Activated CD8-positive, alpha-beta T cell treated with anti-CD3 and anti-CD28 coated beads, Interleukin-2, amount 10 ng/mL, durations not matched to agents 7 days and 5 days (primary cell): ENCODE measurements at regions not wholly inside any gene's neighbourhood (a gene's known extent, or its start where the extent isn't known, plus 50 kb on each side); places are given as distances from the start of the nearest gene placed in this dataset.
"Not testable (repeated sequence)": the region's sequence is repeated elsewhere in the genome, so short reads cannot be mapped to it uniquely, and the experiment has no call there.

Experiments
- ATAC-seq: fragments of 150-1000 bp; cut with Tn5 transposase; one replicate; pipeline ENCODE4 v1.10.0; 2021; ENCODE audit warnings: moderate library complexity
- CTCF ChIA-PET: fragments of 350-600 bp; sonication (Branson Sonifier 250); formaldehyde crosslinking; loops from one replicate; lab custom pipeline; 2021; ENCODE audit warnings: antibody characterized with exemption; lab: Charles Lee
- POLR2A ChIA-PET: fragments of 350-600 bp; sonication (Branson Sonifier 250); formaldehyde crosslinking; loops from one replicate; lab custom pipeline; 2021; ENCODE audit warnings: antibody characterized with exemption; lab: Charles Lee
- DNase-seq: peaks from one replicate; pipeline ENCODE4 v3.0.0-alpha.2; 2020
- H3K27ac Mint-ChIP-seq: one replicate; pipeline ENCODE4 v1.8.0; 2021; ENCODE audit warnings: mild to moderate bottlenecking, mixed read lengths
- H3K27me3 Mint-ChIP-seq: one replicate; pipeline ENCODE4 v1.8.0; 2021; ENCODE audit warnings: low read depth, mixed read lengths
- H3K36me3 Mint-ChIP-seq: one replicate; pipeline ENCODE4 v1.8.0; 2021; ENCODE audit warnings: low read depth, mixed read lengths
- H3K4me1 Mint-ChIP-seq: one replicate; pipeline ENCODE4 v1.8.0; 2021; ENCODE audit warnings: low read depth, mixed read lengths
- H3K4me3 Mint-ChIP-seq: one replicate; pipeline ENCODE4 v1.8.0; 2021; ENCODE audit warnings: mild to moderate bottlenecking, mixed read lengths
- H3K9me3 Mint-ChIP-seq: one replicate; pipeline ENCODE4 v1.8.0; 2022; ENCODE audit warnings: mixed read lengths; ENCODE audit not compliant: insufficient read depth

DNA sequence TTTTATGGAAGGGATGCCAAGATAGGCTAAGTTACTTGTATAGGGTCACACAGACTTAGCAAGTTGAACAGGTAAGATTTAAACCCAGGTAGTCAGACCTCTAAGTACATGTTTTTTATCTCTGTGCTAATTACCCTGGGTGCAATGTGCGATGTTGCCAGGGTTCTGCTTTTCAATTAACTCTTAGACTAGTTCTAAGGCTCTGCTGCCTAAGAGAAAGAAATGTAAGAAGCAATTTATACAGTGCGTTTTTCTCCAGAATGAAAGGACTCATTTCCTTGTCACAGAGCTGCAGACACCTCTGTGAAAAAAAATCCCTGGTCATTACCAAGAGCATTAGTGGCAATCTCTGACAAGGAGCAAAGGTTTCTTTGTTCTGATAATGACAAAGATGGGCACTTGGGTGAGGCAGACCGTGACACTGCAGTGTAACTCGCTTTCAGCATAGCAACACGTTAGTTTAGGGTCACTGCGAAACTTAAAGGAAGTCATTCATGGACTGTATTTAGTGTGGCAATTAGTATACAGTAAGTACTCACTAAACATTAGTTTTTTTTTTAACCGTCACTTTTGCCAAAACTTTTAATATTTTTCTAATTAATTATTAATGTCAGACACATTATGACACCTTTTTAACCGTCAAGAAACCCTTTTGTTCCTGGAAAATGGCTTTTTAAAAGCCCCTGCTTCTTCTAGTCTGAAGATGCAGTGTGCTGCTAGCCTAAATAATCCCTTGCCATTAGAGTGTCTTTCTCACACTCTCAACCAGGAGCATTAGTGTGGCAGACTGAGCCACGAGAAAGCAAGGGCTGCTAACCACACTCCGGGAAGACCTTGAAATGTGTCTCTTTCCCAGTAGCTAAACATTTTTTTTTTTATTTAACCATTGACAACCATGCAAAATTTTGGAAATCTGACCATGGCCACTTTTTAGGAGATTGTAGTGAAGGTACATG lies 520.0 kb upstream of the C9orf72 start:
- ChIA-PET CTCF (no interaction called here), POLR2A (no interaction called here)
- H3K4me1 Mint-ChIP-seq: no peaks in the 10 kb centered on the region
- no peak overlapping the region for H3K4me3 Mint-ChIP-seq
- H3K27ac Mint-ChIP-seq: no peak overlapping the region
- no peaks in the 10 kb centered on the region for H3K36me3 Mint-ChIP-seq
- H3K27me3 Mint-ChIP-seq: no peaks in the 10 kb centered on the region
- DNase-seq (no peak), ATAC-seq (no peak)
- H3K9me3 Mint-ChIP-seq: peaks cover 5% of the 10 kb centered on the region

DNA sequence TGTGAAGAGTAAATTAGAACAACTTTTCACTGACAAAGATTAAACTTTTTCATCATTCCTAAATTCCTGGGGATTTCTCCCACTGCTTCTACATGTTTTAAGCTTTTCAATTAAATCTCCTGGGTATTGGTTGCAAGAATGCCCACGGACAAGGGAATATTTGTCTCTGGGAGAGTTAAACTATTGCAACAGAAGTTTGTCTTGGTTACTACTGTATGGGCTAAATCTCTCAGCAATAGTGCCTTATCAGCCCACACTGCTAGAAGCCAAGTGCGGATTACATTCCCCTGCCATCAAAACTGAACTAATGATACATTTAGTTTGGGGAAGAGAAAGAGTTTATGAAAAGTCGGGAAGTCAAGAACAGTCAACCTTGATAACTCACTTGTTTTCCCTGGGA lies 528.2 kb upstream of the C9orf72 start:
- Mint-ChIP-seq H3K36me3 (no peaks in the 10 kb centered on the region), H3K27me3 (no peaks in the 10 kb centered on the region), H3K27ac (no peak overlapping the region), H3K4me3 (no peak overlapping the region), H3K4me1 (no peaks in the 10 kb centered on the region), H3K9me3 (no peaks in the 10 kb centered on the region)
- DNase-seq (no peak), ATAC-seq (no peak)
- ChIA-PET POLR2A (no interaction called here), CTCF (no interaction called here)

DNA sequence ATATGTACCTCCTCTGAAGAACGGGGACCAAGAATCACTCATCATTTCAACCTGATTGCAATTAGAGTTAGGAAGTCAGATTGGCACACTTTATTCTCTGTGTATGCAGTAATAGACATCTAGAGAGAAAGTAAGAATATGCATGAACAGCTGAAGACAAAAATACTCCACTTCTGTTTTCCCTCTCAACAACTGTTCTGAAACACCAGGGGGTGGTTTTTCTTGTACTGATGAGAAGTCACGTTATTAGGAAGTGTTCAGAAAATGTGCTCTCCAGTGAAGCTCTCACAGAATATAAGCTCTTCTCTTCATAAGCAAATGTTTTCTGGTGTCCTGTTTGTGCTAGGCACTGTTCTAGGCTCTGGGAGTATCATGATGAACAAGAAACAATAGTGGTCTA lies 531.7 kb upstream of the C9orf72 start:
- Mint-ChIP-seq H3K36me3 (no peaks in the 10 kb centered on the region), H3K9me3 (no peaks in the 10 kb centered on the region), H3K4me1 (no peaks in the 10 kb centered on the region), H3K27me3 (no peaks in the 10 kb centered on the region), H3K4me3 (no peak overlapping the region), H3K27ac (no peak overlapping the region)
- ATAC-seq (no peak), DNase-seq (no peak)
- ChIA-PET CTCF (no interaction called here), POLR2A (no interaction called here)

DNA sequence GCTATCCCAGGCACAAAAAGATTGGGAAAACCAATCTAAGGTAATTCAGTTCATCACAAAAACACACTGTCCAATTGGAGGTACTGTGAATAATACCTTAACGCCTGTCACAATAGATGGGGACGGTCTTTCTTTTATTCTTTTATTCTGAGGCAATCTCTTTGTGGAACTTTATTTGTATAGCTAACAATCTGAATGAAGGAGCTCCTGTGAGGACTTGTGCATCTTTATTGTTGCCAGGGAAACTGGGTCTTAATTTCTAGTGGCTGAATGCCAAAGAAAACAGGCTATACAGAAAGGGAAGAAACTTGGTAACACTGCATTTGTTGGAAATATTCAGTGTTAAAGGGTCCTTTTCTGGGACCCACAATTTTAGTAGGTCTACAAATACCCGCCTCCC lies 546.9 kb upstream of the C9orf72 start:
- Mint-ChIP-seq H3K27ac (no peak overlapping the region), H3K4me1 (no peaks in the 10 kb centered on the region), H3K4me3 (no peak overlapping the region), H3K9me3 (no peaks in the 10 kb centered on the region), H3K36me3 (no peaks in the 10 kb centered on the region), H3K27me3 (no peaks in the 10 kb centered on the region)
- ChIA-PET CTCF (no interaction called here), POLR2A (no interaction called here)
- DNase-seq (no peak), ATAC-seq (no peak)

DNA sequence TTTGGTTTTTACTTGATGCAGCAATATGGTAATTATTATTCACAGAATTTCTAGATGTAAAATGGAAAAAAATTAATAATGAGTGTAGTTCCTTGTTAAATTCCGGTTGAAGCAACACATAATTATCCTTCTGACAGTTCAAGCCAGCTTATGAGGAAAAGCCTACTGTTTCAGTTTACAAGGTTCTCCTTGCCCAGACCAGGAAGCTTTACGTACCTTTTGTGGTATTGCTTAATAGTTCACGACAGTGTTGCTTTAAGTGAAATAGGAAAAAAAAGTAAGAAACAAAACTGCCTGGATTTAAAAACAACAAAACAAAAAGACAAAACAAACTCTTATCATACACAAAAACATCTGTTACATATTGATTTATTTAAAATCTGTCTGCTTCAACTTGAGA lies 547.3 kb upstream of the C9orf72 start:
- no peak overlapping the region for H3K27ac Mint-ChIP-seq
- H3K4me1 Mint-ChIP-seq: no peaks in the 10 kb centered on the region
- H3K27me3 Mint-ChIP-seq: no peaks in the 10 kb centered on the region

DNA sequence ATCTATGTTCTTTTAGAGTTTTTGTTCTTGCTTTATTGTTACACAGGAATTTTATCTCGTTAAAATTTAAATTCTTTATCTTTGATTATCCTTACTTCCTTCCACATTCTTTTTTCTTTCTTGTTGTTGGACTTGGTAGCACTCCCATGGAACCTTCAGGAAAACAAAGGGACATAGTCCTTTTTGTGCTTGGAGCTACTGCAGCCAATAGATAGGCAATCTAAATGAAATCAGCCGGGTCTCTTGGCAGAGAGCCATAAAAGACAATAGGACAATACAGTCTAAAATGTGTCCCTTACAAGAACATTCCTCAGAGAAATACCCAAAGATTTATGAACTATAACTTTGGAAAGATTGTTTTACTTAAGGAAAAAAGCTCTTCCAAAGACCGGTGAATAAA lies 548.1 kb upstream of the C9orf72 start:
- POLR2A ChIA-PET: no interaction called here
- no peaks in the 10 kb centered on the region for H3K4me1 Mint-ChIP-seq
- H3K27ac Mint-ChIP-seq: no peak overlapping the region
- H3K9me3 Mint-ChIP-seq: no peaks in the 10 kb centered on the region
- H3K27me3 Mint-ChIP-seq: no peaks in the 10 kb centered on the region
- no peaks in the 10 kb centered on the region for H3K36me3 Mint-ChIP-seq
- no peak for ATAC-seq
- CTCF ChIA-PET: no interaction called here
- H3K4me3 Mint-ChIP-seq: no peak overlapping the region
- DNase-seq: no peak

More for the DNA sequence above, 547.3 kb upstream of the C9orf72 start:
- DNase-seq (no peak), ATAC-seq (no peak)
- H3K9me3 Mint-ChIP-seq: no peaks in the 10 kb centered on the region
- CTCF ChIA-PET: no interaction called here
- POLR2A ChIA-PET: no interaction called here
- H3K4me3 Mint-ChIP-seq: no peak overlapping the region
- no peaks in the 10 kb centered on the region for H3K36me3 Mint-ChIP-seq

DNA sequence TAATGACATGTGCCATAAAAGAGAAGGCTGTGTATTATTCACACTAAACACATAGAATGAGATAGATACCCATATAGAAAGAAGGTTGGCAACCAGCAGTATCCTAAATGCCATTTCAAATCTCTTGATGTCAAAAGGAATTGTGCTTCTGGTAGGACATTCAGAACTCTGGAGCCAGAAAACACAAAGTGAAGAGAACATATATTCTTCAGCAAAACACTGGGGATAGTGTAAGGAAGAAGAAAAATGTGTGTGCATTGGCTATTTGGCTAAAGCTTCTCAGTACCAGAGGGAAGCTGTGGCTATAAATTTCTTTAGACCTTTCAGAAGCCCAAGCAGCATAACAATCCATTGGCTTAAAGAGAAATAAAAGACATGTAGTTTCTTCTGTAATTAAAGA lies 551.6 kb upstream of the C9orf72 start:
- Mint-ChIP-seq H3K36me3 (no peaks in the 10 kb centered on the region), H3K9me3 (no peaks in the 10 kb centered on the region), H3K27ac (no peak overlapping the region), H3K27me3 (no peaks in the 10 kb centered on the region), H3K4me1 (no peaks in the 10 kb centered on the region), H3K4me3 (no peak overlapping the region)
- DNase-seq (no peak), ATAC-seq (no peak)
- CTCF ChIA-PET: no interaction called here
- POLR2A ChIA-PET: no interaction called here

DNA sequence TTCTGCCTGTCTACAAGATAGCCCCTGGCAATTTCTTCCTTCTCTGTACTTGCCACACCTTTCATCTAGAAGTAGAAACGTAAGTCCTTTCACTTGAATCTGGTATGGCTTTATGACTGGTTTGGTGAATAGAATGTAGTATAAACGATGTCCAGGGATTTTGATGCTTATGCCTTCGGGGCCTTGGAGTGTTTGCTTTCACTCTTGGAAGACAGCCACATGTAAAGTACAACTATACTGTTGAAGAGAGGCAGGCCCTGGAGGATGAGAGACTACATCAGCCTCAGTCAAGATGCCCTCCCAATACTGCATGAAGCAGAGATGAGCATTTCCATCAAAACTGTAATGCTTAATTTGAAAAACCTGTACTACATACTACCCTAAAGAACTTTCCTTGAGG lies 553.8 kb upstream of the C9orf72 start:
- no peaks in the 10 kb centered on the region for H3K9me3 Mint-ChIP-seq
- no peak for ATAC-seq
- no peaks in the 10 kb centered on the region for H3K36me3 Mint-ChIP-seq
- H3K27me3 Mint-ChIP-seq: no peaks in the 10 kb centered on the region
- no peak for DNase-seq
- ChIA-PET POLR2A (no interaction called here), CTCF (no interaction called here)
- no peaks in the 10 kb centered on the region for H3K4me1 Mint-ChIP-seq
- no peak overlapping the region for H3K27ac Mint-ChIP-seq
- no peak overlapping the region for H3K4me3 Mint-ChIP-seq

DNA sequence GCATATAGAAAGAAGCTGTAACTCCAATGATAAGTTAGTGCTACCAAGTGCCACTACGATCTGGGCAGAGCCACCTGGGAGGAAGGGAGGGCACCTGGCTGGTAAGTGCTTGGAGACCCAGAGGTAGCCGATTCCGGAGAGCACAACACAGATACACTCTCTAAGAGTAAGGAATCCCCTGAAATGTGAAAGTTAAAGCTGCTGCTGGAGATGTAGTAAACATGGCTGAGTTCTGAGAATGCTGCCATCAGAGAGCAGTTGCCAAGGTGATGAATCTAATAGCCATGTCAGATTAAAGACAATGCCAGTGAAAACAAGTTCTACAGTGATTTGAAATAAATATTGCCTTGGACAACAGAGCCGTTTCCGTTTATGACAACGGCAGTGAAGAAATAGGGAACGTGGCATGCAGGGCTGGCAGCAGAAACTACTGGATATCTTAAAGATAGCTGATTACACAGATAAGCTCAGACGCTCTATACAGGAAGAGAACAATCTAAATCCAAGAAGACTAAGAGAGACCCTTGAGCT lies 561.2 kb upstream of the C9orf72 start:
- CTCF ChIA-PET: no interaction called here

DNA sequence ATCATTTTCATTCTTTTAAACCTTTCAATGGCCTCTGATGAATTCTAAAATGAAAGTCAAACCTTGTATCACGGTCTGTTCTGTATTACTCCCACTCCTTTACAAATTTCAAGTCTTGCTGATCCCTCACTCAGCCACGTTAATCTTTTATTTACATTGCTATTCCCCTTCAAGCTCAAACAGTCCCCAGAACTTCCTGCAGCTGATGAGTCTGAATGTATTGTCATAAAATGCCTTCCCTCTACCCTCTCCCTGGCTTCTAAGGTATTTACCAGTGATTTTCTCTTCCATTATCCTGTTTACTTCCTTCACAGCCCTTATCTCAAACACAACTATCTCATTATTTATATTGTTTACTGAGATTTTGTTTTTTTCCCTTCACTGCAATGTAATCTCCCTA lies 562.3 kb upstream of the C9orf72 start:
- H3K27ac Mint-ChIP-seq: no peak overlapping the region
- CTCF ChIA-PET: no interaction called here
- POLR2A ChIA-PET: no interaction called here
- no peak overlapping the region for H3K4me3 Mint-ChIP-seq
- no peak for ATAC-seq
- no peaks in the 10 kb centered on the region for H3K27me3 Mint-ChIP-seq
- H3K36me3 Mint-ChIP-seq: no peaks in the 10 kb centered on the region
- no peaks in the 10 kb centered on the region for H3K4me1 Mint-ChIP-seq
- no peak for DNase-seq
- no peaks in the 10 kb centered on the region for H3K9me3 Mint-ChIP-seq

More for the DNA sequence above, 561.2 kb upstream of the C9orf72 start:
- ATAC-seq: no peak
- POLR2A ChIA-PET: no interaction called here
- Mint-ChIP-seq H3K27ac (no peak overlapping the region), H3K4me3 (no peak overlapping the region), H3K27me3 (no peaks in the 10 kb centered on the region), H3K9me3 (no peaks in the 10 kb centered on the region), H3K4me1 (no peaks in the 10 kb centered on the region), H3K36me3 (no peaks in the 10 kb centered on the region)
- no peak for DNase-seq

DNA sequence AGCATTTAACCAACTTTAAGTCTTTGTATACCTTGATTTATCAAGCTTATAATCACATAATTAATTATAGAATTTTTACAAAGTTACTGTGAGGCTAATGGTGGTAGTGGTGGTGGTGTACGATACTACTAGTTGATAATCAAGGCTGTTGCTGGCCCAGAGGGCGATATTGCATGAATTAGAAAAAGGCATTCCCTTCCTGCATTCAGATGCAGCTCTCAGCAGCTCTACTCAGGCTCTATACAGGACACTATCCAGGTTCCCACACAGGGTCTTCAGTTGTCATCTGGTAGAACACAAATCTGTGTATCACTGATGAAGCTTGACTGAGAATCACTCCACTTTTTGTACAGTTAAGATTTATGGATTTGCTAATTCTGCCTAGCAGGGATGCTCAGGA lies 562.8 kb upstream of the C9orf72 start:
- Mint-ChIP-seq H3K27me3 (no peaks in the 10 kb centered on the region), H3K4me1 (no peaks in the 10 kb centered on the region), H3K9me3 (no peaks in the 10 kb centered on the region), H3K4me3 (no peak overlapping the region), H3K36me3 (no peaks in the 10 kb centered on the region), H3K27ac (no peak overlapping the region)
- ATAC-seq: no peak
- ChIA-PET POLR2A (no interaction called here), CTCF (no interaction called here)
- no peak for DNase-seq

DNA sequence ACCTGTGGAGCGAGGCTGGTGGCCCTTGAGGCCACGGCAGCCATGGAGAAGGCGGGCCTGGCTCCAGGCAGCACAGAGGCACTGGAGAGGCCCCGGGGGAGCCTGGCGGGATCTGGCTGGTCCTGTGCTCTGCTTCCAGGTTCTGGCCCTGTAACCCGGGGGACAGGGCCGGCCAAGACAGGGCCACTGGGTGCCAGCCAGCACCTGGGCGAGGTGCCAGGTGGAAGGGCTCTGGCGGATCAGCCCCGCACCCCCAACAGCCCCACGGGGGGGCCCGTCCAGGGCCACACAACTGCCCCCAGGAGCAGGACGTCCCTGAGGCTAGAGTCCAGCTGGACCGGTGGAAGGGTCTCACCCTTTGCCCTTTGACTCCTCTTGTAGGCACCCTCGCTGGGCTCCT lies 574.1 kb upstream of the C9orf72 start:
- H3K27ac Mint-ChIP-seq, H3K9me3 Mint-ChIP-seq, ATAC-seq, H3K27me3 Mint-ChIP-seq, CTCF ChIA-PET, DNase-seq, H3K4me3 Mint-ChIP-seq, POLR2A ChIA-PET, H3K4me1 Mint-ChIP-seq, H3K36me3 Mint-ChIP-seq: not testable (repeated sequence)
